AG04449 (cell line): ENCODE measurements at regions not wholly inside any gene's neighbourhood (a gene's known extent, or its start where the extent isn't known, plus 50 kb on each side); places are given as distances from the start of the nearest gene placed in this dataset.

Experiments used
- CTCF ChIA-PET: fragments of 350-600 bp; formaldehyde crosslinking; extraction: SDS; loops from one replicate; lab custom pipeline; 2021; ENCODE audit warnings: antibody characterized with exemption; lab: Yijun Ruan, JAX
- POLR2A ChIA-PET: fragments of 400-600, 350-600 bp; formaldehyde crosslinking; extraction: SDS; loops from one replicate; lab custom pipeline; 2020; ENCODE audit warnings: antibody characterized with exemption, inconsistent platforms; lab: Yijun Ruan, JAX
- DNase-seq: peaks from one replicate; pipeline ENCODE4 v3.0.0-alpha.2; 2010; ENCODE audit warnings: low read depth, low spot score
- H3K4me3 ChIP-seq: 2 replicates; pipeline ENCODE4 v1.5.1; 2011; ENCODE audit warnings: low read depth, mild to moderate bottlenecking, control low read depth, low read length
- TF ChIP-seq, protein P1 (sequence below): IDR thresholded peaks from one replicate; pipeline ENCODE4 v1.5.1; 2011; ENCODE audit warnings: mild to moderate bottlenecking, moderate library complexity, low read length, control low read depth, inconsistent platforms; ENCODE audit not compliant: insufficient read depth; ENCODE audit errors: missing control alignments

DNA sequence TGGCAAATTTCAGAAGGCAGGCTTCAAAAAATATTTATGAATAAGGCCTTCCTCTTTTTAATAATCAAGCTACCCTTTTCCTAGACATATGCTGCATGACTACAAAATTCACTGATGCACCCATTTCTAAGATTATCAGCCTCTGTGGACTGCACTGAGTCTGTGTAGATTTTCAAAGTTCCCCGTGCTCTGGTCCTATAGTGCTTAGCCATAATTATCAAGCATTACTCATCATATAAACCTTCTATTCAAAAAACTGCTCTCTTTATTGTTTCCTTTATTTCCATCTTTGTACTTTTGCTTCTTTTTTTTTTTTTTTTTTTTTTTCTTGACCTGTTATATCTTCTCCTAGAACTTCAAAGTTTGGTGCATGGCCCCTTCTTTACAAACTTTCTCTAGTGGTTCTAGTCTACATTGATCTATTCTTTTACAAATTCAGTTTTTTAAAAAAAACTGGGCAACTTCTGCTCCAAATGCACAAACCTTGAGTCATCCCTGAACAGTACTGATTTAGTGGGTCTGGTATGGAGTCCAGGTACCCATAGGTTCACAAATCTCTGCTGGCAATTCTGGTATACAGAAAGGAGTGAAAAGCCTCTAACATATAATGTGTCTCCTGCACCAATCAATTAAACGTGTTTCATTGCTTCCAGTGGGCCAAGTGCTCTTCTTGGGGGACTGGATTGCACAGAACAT lies 481.9 kb downstream of the NUP35 start:
- no peak for DNase-seq
- H3K4me3 ChIP-seq, result no peak overlapping the region
- TF ChIP-seq, protein P1, sequence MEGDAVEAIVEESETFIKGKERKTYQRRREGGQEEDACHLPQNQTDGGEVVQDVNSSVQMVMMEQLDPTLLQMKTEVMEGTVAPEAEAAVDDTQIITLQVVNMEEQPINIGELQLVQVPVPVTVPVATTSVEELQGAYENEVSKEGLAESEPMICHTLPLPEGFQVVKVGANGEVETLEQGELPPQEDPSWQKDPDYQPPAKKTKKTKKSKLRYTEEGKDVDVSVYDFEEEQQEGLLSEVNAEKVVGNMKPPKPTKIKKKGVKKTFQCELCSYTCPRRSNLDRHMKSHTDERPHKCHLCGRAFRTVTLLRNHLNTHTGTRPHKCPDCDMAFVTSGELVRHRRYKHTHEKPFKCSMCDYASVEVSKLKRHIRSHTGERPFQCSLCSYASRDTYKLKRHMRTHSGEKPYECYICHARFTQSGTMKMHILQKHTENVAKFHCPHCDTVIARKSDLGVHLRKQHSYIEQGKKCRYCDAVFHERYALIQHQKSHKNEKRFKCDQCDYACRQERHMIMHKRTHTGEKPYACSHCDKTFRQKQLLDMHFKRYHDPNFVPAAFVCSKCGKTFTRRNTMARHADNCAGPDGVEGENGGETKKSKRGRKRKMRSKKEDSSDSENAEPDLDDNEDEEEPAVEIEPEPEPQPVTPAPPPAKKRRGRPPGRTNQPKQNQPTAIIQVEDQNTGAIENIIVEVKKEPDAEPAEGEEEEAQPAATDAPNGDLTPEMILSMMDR, result no peak
- CTCF ChIA-PET, result no interaction called here
- POLR2A ChIA-PET, result no interaction called here

DNA sequence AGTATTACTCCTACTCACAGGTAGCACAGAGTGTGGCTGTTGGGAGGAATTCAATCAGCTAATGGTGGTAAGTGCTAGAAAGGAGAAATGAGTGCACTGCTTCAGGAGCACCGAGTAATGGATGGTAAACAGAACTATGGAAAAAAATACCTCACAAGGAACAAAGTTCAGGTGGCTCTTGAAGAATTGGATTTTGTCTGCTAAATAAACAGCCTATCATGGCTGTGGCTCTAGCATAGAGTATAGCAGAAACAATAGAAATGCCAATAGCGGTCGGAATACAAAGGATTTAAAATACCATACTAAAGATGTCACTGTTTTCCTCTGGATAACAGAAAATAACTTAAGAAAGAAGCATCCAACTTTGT lies 482.5 kb downstream of the NUP35 start:
- TF ChIP-seq, protein P1, result no peak
- no peak for DNase-seq
- CTCF ChIA-PET, result no interaction called here
- H3K4me3 ChIP-seq, result no peak overlapping the region
- POLR2A ChIA-PET, result no interaction called here

DNA sequence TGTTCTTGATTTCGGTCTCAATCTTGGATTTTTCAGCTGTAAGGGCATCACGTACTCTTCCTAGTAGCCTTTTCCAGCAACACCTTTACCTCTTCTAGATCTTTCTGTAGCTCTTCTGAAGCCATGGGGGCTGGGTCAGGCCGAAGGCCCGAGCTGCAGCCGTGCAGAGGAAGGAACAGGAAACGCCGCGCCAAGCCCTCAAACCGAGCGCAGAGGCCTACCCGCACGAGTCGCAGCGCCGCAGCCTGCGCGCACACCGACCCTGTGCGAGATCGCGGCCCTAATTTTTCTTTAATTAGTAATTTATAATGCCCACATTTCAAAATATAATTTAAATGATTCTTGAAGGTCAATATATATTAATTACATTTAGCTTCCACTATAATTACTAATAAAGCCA lies 483.8 kb downstream of the NUP35 start:
- POLR2A ChIA-PET, result no interaction called here
- CTCF ChIA-PET, result no interaction called here
- no peak overlapping the region for H3K4me3 ChIP-seq
- TF ChIP-seq, protein P1, result no peak
- no peak for DNase-seq

DNA sequence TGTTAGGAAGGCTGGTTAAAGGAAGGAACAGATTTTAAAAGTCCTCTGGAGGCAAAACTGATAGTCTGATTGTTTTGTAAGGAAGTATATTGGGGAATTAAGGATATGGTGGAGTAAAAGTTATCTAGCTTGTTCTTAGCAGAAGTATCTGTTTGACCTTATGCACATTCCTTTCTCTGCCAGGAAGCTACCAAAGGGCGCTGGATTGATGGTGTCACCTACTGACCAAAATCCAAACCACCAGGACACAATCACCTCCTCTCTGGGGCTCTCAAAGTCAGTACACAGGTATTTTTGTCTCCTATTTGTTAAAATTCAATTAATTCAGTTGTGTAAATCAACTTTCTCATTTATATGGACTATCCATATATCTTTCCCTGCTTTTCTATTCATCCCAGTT lies 484.5 kb downstream of the NUP35 start:
- no peak for DNase-seq
- TF ChIP-seq, protein P1, result no peak
- POLR2A ChIA-PET, result no interaction called here
- H3K4me3 ChIP-seq, result no peak overlapping the region
- CTCF ChIA-PET, result no interaction called here

DNA sequence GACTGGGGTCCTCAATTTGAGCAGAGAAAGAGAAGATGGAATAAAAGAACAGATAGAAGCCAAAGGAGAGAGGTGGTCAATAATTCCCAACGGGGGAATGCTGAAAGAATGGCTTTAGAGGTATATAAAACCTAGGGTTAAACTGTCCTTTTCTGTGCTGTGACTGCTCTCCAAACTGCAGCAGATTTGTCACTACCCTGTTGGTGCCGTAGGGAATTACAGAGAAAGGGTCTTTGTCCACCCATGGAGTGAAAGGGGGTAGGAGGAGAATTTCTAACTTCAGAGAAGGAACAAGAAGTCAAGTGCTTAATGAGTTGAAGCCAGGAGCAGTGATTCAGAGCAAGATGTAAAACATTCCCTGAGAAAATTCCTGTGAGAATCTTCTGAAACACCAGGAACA lies 486.5 kb downstream of the NUP35 start:
- no peak for DNase-seq
- no peak overlapping the region for H3K4me3 ChIP-seq
- TF ChIP-seq, protein P1, result no peak
- ChIA-PET CTCF (no interaction called here), POLR2A (no interaction called here)

DNA sequence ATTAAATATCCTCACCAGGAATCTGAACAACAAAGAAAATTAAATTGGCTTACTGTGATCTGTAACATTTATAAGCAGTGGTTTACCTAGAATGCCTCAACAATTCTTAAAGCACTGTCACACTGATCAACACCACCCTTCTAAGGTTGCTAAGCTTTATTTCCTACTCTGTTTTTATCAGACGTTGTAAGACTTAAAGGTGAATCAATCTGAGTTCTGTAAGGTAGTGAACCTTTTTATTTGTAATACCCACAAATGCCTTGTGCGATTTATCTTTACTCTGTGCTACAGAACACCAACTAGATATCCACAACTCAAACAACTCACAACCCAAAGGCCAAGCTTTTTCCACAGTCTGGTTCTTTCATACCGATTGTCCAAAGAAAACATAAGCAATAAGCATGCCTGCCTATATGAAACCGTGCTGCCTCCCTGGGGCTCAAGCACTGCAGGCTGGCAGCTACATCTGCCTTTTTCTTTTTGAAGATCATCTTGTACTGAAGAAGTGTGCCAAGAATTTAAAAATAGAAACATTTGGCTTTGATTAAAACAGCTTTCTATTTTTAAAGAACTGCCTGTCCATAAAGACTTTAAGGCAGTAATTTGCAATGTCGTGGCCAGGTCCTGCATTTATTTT lies 490.7 kb downstream of the NUP35 start:
- POLR2A ChIA-PET, result no interaction called here

More for the DNA sequence above, 490.7 kb downstream of the NUP35 start:
- DNase-seq, result no peak
- H3K4me3 ChIP-seq, result no peak overlapping the region
- CTCF ChIA-PET, result no interaction called here
- TF ChIP-seq, protein P1, result no peak
